H1 (cell line): ENCODE measurements at regions not wholly inside any gene's neighbourhood (a gene's known extent, or its start where the extent isn't known, plus 50 kb on each side); places are given as distances from the start of the nearest gene placed in this dataset.
"Not testable (repeated sequence)": the region's sequence is repeated elsewhere in the genome, so short reads cannot be mapped to it uniquely, and the experiment has no call there.

Experiments used
- CTCF ChIA-PET: fragments of 300-600 bp; sonication (Branson Sonifier 250); formaldehyde crosslinking; loops from one replicate; lab custom pipeline; 2021; ENCODE audit not compliant: partially characterized antibody; lab: Charles Lee
- POLR2A ChIA-PET: fragments of 300-600 bp; sonication (Branson Sonifier 250); formaldehyde crosslinking; loops from one replicate; lab custom pipeline; 2021; ENCODE audit warnings: inconsistent platforms; ENCODE audit not compliant: partially characterized antibody; lab: Charles Lee
- DNase-seq, 2 experiments: peaks; one replicate each; pipeline versions ENCODE4 v3.0.0 to v3.0.0-alpha.2; 2010 to 2022; ENCODE audit warnings: low spot score in 2 of 2, low read depth in 1 of 2, mixed read lengths in 1 of 2
- FAIRE-seq: peaks from 2 replicates; lab custom pipeline; 2011; peaks lifted over from hg19 to GRCh38; lab: Jason Lieb, UNC
- H2AFZ ChIP-seq: 2 replicates; pipeline ENCODE4 v1.8.1; 2012; ENCODE audit warnings: low read length, inconsistent platforms
- H2AK5ac ChIP-seq: 2 replicates; pipeline ENCODE4 v1.6.1; 2013; ENCODE audit warnings: low read depth, low read length
- H2BK120ac ChIP-seq: replicated peaks from 2 replicates; pipeline ENCODE3; 2013; ENCODE audit warnings: low read depth, low read length, inconsistent platforms
- H2BK12ac ChIP-seq: 2 replicates; pipeline ENCODE4 v1.6.1; 2013; ENCODE audit warnings: low read depth, low read length
- H2BK15ac ChIP-seq: 2 replicates; pipeline ENCODE4 v1.6.1; 2013; ENCODE audit warnings: low read length
- H2BK20ac ChIP-seq: 2 replicates; pipeline ENCODE4 v1.6.1; 2013; ENCODE audit warnings: low read length
- H2BK5ac ChIP-seq: 2 replicates; pipeline ENCODE4 v1.6.1; 2013; ENCODE audit warnings: low read depth, low read length
- H3K14ac ChIP-seq: 2 replicates; pipeline ENCODE4 v1.6.1; 2013; ENCODE audit warnings: inconsistent platforms; ENCODE audit not compliant: insufficient read length
- H3K18ac ChIP-seq: 2 replicates; pipeline ENCODE4 v1.6.1; 2013; ENCODE audit warnings: low read length; ENCODE audit errors: extremely low read depth
- H3K23ac ChIP-seq: 2 replicates; pipeline ENCODE4 v1.6.1; 2013; ENCODE audit warnings: inconsistent platforms; ENCODE audit not compliant: insufficient read length
- H3K23me2 ChIP-seq: 2 replicates; pipeline ENCODE4 v1.6.1; 2013; ENCODE audit warnings: low read depth, low read length
- H3K27ac ChIP-seq: 2 replicates; pipeline ENCODE4 v1.6.1; 2011; ENCODE audit warnings: low read depth, low read length, inconsistent platforms
- H3K27me3 ChIP-seq, 4 experiments: replicated peaks in 1 of 4; 1 replicate in 1 of 4; 2 replicates in 3 of 4; pipeline versions ENCODE4 v1.6.1 to v1.8.1; 2011 to 2013; ENCODE audit warnings: low read length in 3 of 4, mild to moderate bottlenecking in 3 of 4, inconsistent platforms in 2 of 4, mixed read lengths in 2 of 4, moderate library complexity in 1 of 4; ENCODE audit not compliant: control insufficient read depth in 3 of 4, insufficient read depth in 3 of 4; ENCODE audit errors: extremely low read depth in 1 of 4
- H3K36me3 ChIP-seq, 4 experiments: 2 replicates each; pipeline versions ENCODE4 v1.6.1 to v1.8.1; 2011 to 2013; ENCODE audit warnings: mild to moderate bottlenecking in 4 of 4, low read length in 3 of 4, moderate library complexity in 2 of 4, control low read depth in 1 of 4, inconsistent platforms in 1 of 4; ENCODE audit not compliant: insufficient read depth in 4 of 4, control insufficient read depth in 2 of 4
- H3K4ac ChIP-seq: replicated peaks from 2 replicates; pipeline ENCODE3; 2013; ENCODE audit warnings: low read length, low read depth, mixed read lengths, inconsistent platforms; ENCODE audit not compliant: insufficient read length
- H3K4me1 ChIP-seq, 4 experiments: replicated peaks in 1 of 4; 1 replicate in 1 of 4; 2 replicates in 3 of 4; pipeline versions ENCODE4 v1.6.1 to v1.8.1; 2011 to 2013; ENCODE audit warnings: low read length in 3 of 4, inconsistent platforms in 2 of 4, mixed read lengths in 1 of 4; ENCODE audit not compliant: insufficient read depth in 4 of 4, control insufficient read depth in 3 of 4
- H3K4me2 ChIP-seq, 2 experiments: 2 replicates each; pipeline versions ENCODE4 v1.6.1 to v1.8.1; 2011 to 2013; ENCODE audit warnings: low read depth in 2 of 2, low read length in 2 of 2, control low read depth in 1 of 2, inconsistent platforms in 1 of 2, mild to moderate bottlenecking in 1 of 2; ENCODE audit not compliant: insufficient read depth in 1 of 2
- H3K4me3 ChIP-seq, 4 experiments: fragments of 200-600, 300-600 bp in 1 of 4; sonication (generic), shearing (Covaris generic), sonication (Bioruptor Twin) in 1 of 4; 2 replicates each; pipeline versions ENCODE4 v1.5.1 to v1.8.1; 2011 to 2016; ENCODE audit warnings: low read length in 4 of 4, low read depth in 3 of 4, control low read depth in 2 of 4, inconsistent platforms in 2 of 4, mild to moderate bottlenecking in 2 of 4, mixed read lengths in 1 of 4, moderate library complexity in 1 of 4; ENCODE audit not compliant: insufficient read depth in 2 of 4; ENCODE audit errors: extremely low read depth in 1 of 4
- H3K56ac ChIP-seq: replicated peaks from 2 replicates; pipeline ENCODE3; 2013; ENCODE audit warnings: low read depth, mild to moderate bottlenecking, mixed read lengths, low read length, inconsistent platforms; ENCODE audit not compliant: insufficient read length
- H3K79me1 ChIP-seq: 2 replicates; pipeline ENCODE4 v1.6.1; 2013; ENCODE audit warnings: low read depth, low read length, control low read depth
- H3K79me2 ChIP-seq, 2 experiments: 2 replicates each; pipeline versions ENCODE4 v1.6.1 to v1.8.1; 2012 to 2013; ENCODE audit warnings: low read length in 2 of 2, mild to moderate bottlenecking in 2 of 2, inconsistent platforms in 1 of 2; ENCODE audit not compliant: insufficient read depth in 2 of 2, control insufficient read depth in 1 of 2
- H3K9ac ChIP-seq, 4 experiments: replicated peaks in 1 of 4; 1 replicate in 1 of 4; 2 replicates in 3 of 4; pipeline versions ENCODE4 v1.6.1 to v1.8.1; 2011 to 2013; ENCODE audit warnings: low read depth in 3 of 4, low read length in 3 of 4, control low read depth in 2 of 4, mild to moderate bottlenecking in 2 of 4, moderate library complexity in 2 of 4, inconsistent platforms in 1 of 4; ENCODE audit errors: extremely low read depth in 1 of 4
- H3K9me3 ChIP-seq, 2 experiments: 2 replicates each; pipeline versions ENCODE4 v1.6.1 to v1.8.1; 2012 to 2013; ENCODE audit warnings: mild to moderate bottlenecking in 2 of 2, moderate library complexity in 2 of 2, control low read depth in 1 of 2, inconsistent platforms in 1 of 2, low read depth in 1 of 2, low read length in 1 of 2, mixed read lengths in 1 of 2; ENCODE audit not compliant: insufficient read depth in 2 of 2
- H4K20me1 ChIP-seq, 2 experiments: replicated peaks in 1 of 2; 2 replicates each; pipeline versions ENCODE3 to v1.8.1; 2011 to 2013; ENCODE audit warnings: inconsistent platforms in 2 of 2, low read length in 2 of 2, mild to moderate bottlenecking in 1 of 2; ENCODE audit not compliant: insufficient read depth in 2 of 2, control insufficient read depth in 1 of 2
- H4K5ac ChIP-seq: 2 replicates; pipeline ENCODE4 v1.6.1; 2013; ENCODE audit warnings: low read length, low read depth, mixed read lengths, inconsistent platforms; ENCODE audit not compliant: insufficient read length
- H4K8ac ChIP-seq: 2 replicates; pipeline ENCODE4 v1.8.0; 2013; ENCODE audit warnings: mild to moderate bottlenecking, moderate library complexity, low read length, inconsistent platforms; ENCODE audit not compliant: insufficient read depth; ENCODE audit errors: extremely low read depth
- H4K91ac ChIP-seq: replicated peaks from 2 replicates; pipeline ENCODE3; 2013; ENCODE audit warnings: low read length, mixed read lengths, inconsistent platforms; ENCODE audit not compliant: insufficient read length
- WGBS, 2 experiments: shearing (Covaris generic) in 1 of 2; methylation state at CpG; one replicate each; pipeline versions ENCODE4 v1.1.6 to v1.1.7; 2013 to 2015; ENCODE audit warnings: low lambda C conversion rate in 2 of 2, mixed read lengths in 2 of 2, inconsistent platforms in 1 of 2, low coverage in 1 of 2, missing lambda C conversion rate in 1 of 2; ENCODE audit not compliant: insufficient replicate concordance in 2 of 2, insufficient coverage in 1 of 2, insufficient read length in 1 of 2; ENCODE audit errors: extremely low coverage in 1 of 2, missing lambda C conversion rate in 1 of 2; 5-methylcytosine and 5-hydroxymethylcytosine counted together

DNA sequence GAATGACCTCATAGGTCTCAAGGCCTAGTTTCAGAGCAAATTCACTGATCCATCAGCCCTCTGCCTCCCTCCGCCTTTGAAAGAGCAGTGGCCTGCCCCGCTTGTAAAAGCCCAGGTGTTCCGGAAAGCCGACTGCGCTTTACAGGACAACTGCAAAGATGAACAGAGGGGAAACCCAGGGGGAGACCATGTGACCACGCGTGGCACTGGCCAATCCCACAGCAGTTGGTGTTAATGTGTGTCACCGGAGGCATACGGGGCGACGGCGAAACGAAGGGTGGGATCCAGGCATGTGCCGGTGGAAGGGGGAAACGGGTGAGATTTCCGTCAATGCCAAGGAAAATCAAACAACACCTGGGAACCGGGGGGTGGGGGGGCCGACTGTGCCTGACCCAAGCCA lies 684.4 kb upstream of the TPTE start:
- H3K23me2 ChIP-seq, H2BK20ac ChIP-seq, H3K36me3 ChIP-seq, H2BK5ac ChIP-seq, FAIRE-seq, POLR2A ChIA-PET, H4K8ac ChIP-seq, H3K23ac ChIP-seq, H3K18ac ChIP-seq, H4K91ac ChIP-seq, H3K79me1 ChIP-seq, H3K27me3 ChIP-seq, H4K5ac ChIP-seq, H4K20me1 ChIP-seq, H2BK120ac ChIP-seq, H2AFZ ChIP-seq, H2BK12ac ChIP-seq, H3K14ac ChIP-seq, H3K79me2 ChIP-seq, H3K56ac ChIP-seq, DNase-seq, H2AK5ac ChIP-seq, H3K9ac ChIP-seq, H3K27ac ChIP-seq, H2BK15ac ChIP-seq, H3K4ac ChIP-seq, H3K4me1 ChIP-seq, CTCF ChIA-PET, H3K4me3 ChIP-seq, H3K4me2 ChIP-seq: not testable (repeated sequence)
- no CpG with 5 or more reads among the region's 18 CpGs for WGBS, 2 experiments
- H3K9me3 ChIP-seq: peaks cover 20 to 27% of the 10 kb centered on the region in 2 experiments

GRCh38 chr21:9837526-9837925 lies 683.9 kb upstream of the TPTE start:
- POLR2A ChIA-PET, DNase-seq, H2BK120ac ChIP-seq, H3K9ac ChIP-seq, H2BK12ac ChIP-seq, H3K23me2 ChIP-seq, H4K5ac ChIP-seq, H3K27ac ChIP-seq, H3K14ac ChIP-seq, H2BK5ac ChIP-seq, FAIRE-seq, H3K23ac ChIP-seq, H3K79me1 ChIP-seq, H3K4ac ChIP-seq, H3K18ac ChIP-seq, H2AK5ac ChIP-seq, H3K79me2 ChIP-seq, H3K36me3 ChIP-seq, H3K56ac ChIP-seq, H4K20me1 ChIP-seq, CTCF ChIA-PET, H3K4me1 ChIP-seq, H3K27me3 ChIP-seq, H2AFZ ChIP-seq, H2BK20ac ChIP-seq, H4K91ac ChIP-seq, H2BK15ac ChIP-seq, H3K4me2 ChIP-seq, H4K8ac ChIP-seq, H3K4me3 ChIP-seq: not testable (repeated sequence)
- H3K9me3 ChIP-seq: peaks cover 20 to 27% of the 10 kb centered on the region in 2 experiments
- 85% methylated on average over 19 of the region's 21 CpGs; no CpG with 5 or more reads in 1 of the 2 experiments for WGBS, 2 experiments
